B cell (primary cell): ENCODE measurements at regions not wholly inside any gene's neighbourhood (a gene's known extent, or its start where the extent isn't known, plus 50 kb on each side); places are given as distances from the start of the nearest gene placed in this dataset.

Experiments used
- CTCF ChIP-seq: fragments of 200-600 bp; IDR thresholded peaks from one replicate; pipeline ENCODE4 v1.8.0; 2022; ENCODE audit warnings: antibody characterized with exemption, mild to moderate bottlenecking
- EZH2 ChIP-seq: IDR thresholded peaks from 2 replicates; pipeline ENCODE4 v1.6.1; 2012; ENCODE audit warnings: borderline replicate concordance, low read depth, mild to moderate bottlenecking, moderate library complexity, low read length; ENCODE audit not compliant: insufficient read depth, poor library complexity, severe bottlenecking

GRCh38 chr6:147637620-147638195 is 129.2 kb downstream of the SAMD5 start:
- no peak for TF ChIP-seq EZH2
- no peak for TF ChIP-seq CTCF
